HepG2 (cell line): ENCODE measurements at regions not wholly inside any gene's neighbourhood (a gene's known extent, or its start where the extent isn't known, plus 50 kb on each side); places are given as distances from the start of the nearest gene placed in this dataset.

Experiments
- ATAC-seq: fragments of 200-7000 bp; cut with Tn5 transposase; 3 replicates; pipeline ENCODE4 v1.9.1; 2020; ENCODE audit warnings: mild to moderate bottlenecking, moderate library complexity
- BruUV-seq: library from RNA; stranded (reverse); fragments of 400-500 nt; replicated peaks from 2 replicates; lab custom pipeline; 2021; lab: Mats Ljungman, UMichigan
- CTCF ChIA-PET: fragments of 300-600 bp; formaldehyde crosslinking; extraction: SDS; loops from one replicate; lab custom pipeline; 2021; ENCODE audit warnings: low total read pairs, inconsistent platforms, low intra/inter-chr PET ratio; lab: Yijun Ruan, JAX
- POLR2A ChIA-PET: fragments of 350-600 bp; sonication (Branson Sonifier 250); formaldehyde crosslinking; loops from one replicate; lab custom pipeline; 2020; ENCODE audit warnings: antibody characterized with exemption, inconsistent platforms; lab: Yijun Ruan, JAX
- DNase-seq: peaks from one replicate; pipeline ENCODE4 v3.0.0-alpha.2; 2015; ENCODE audit warnings: low spot score
- FAIRE-seq: peaks from 3 replicates; lab custom pipeline; 2011; peaks lifted over from hg19 to GRCh38; lab: Jason Lieb, UNC
- H2AFZ ChIP-seq: one replicate; pipeline ENCODE4 v1.6.1; 2011; ENCODE audit warnings: low read length, inconsistent platforms
- H3K27ac ChIP-seq: fragments of 300-600 bp; 3 replicates; pipeline ENCODE4 v1.8.0; 2011; ENCODE audit warnings: mixed run types, mild to moderate bottlenecking, mixed read lengths, low read length, inconsistent platforms; ENCODE audit not compliant: insufficient read depth; ENCODE audit errors: extremely low read length
- H3K27me3 ChIP-seq, 2 experiments: fragments of 200-600 bp in 1 of 2; 2 replicates in 1 of 2; 3 replicates in 1 of 2; pipeline versions ENCODE4 v1.6.0 to v1.8.0; 2011; ENCODE audit warnings: low read length in 2 of 2, mild to moderate bottlenecking in 2 of 2, moderate library complexity in 2 of 2, inconsistent platforms in 1 of 2; ENCODE audit not compliant: insufficient read depth in 2 of 2, control insufficient read depth in 1 of 2
- H3K36me3 ChIP-seq, 2 experiments: fragments of 200-600 bp in 1 of 2; replicated peaks in 1 of 2; 2 replicates in 1 of 2; 3 replicates in 1 of 2; pipeline versions ENCODE4 v1.5.1 to v1.8.0; 2011; ENCODE audit warnings: low read length in 2 of 2, inconsistent platforms in 1 of 2; ENCODE audit not compliant: insufficient read depth in 2 of 2, control insufficient read depth in 1 of 2
- H3K4me1 ChIP-seq: 2 replicates; pipeline ENCODE4 v1.5.1; 2012; ENCODE audit warnings: low read length, inconsistent platforms; ENCODE audit not compliant: insufficient read depth
- H3K4me2 ChIP-seq: 2 replicates; pipeline ENCODE4 v1.6.0; 2011; ENCODE audit warnings: low read depth, low read length, inconsistent platforms
- H3K4me3 ChIP-seq, 3 experiments: fragments of 200-600 bp in 1 of 3; sonication (generic), shearing (Covaris generic) in 1 of 3; replicated peaks in 1 of 3; 2 replicates each; pipeline ENCODE4 v1.5.1; 2011 to 2016; ENCODE audit warnings: low read length in 3 of 3, inconsistent platforms in 2 of 3, low read depth in 2 of 3, mild to moderate bottlenecking in 2 of 3, control low read depth in 1 of 3, mixed read lengths in 1 of 3; ENCODE audit not compliant: insufficient read depth in 1 of 3
- H3K79me2 ChIP-seq: one replicate; pipeline ENCODE4 v1.6.1; 2011; ENCODE audit warnings: low read length, inconsistent platforms; ENCODE audit not compliant: insufficient read depth
- H3K9ac ChIP-seq: 2 replicates; pipeline ENCODE4 v1.6.0; 2011; ENCODE audit warnings: mild to moderate bottlenecking, low read depth, low read length, inconsistent platforms; ENCODE audit not compliant: insufficient read depth
- H3K9me3 ChIP-seq: 2 replicates; pipeline ENCODE4 v1.5.1; 2012; ENCODE audit warnings: mild to moderate bottlenecking, low read length
- H4K20me1 ChIP-seq: 2 replicates; pipeline ENCODE4 v1.6.0; 2011; ENCODE audit warnings: inconsistent platforms, mild to moderate bottlenecking, low read length, moderate library complexity; ENCODE audit not compliant: insufficient read depth
- DRAP1 ChIP-seq: IDR thresholded peaks from 2 replicates; pipeline ENCODE4 v1.6.1; 2016; ENCODE audit warnings: missing genetic modification reagents, missing compliant biosample characterization
- FOXM1 ChIP-seq: sonication (generic); formaldehyde crosslinking; IDR thresholded peaks from 2 replicates; pipeline ENCODE4 v1.5.0; 2020; ENCODE audit warnings: missing genetic modification reagents
- PATZ1 ChIP-seq: sonication (generic); formaldehyde crosslinking; IDR thresholded peaks from 2 replicates; pipeline ENCODE4 v1.4.0; 2020; ENCODE audit warnings: missing genetic modification reagents
- RAD51 ChIP-seq: fragments of 450-650 bp; IDR thresholded peaks from 2 replicates; pipeline ENCODE4 v1.6.1; 2016; ENCODE audit warnings: borderline replicate concordance
- RELA ChIP-seq: sonication (generic); formaldehyde crosslinking; IDR thresholded peaks from 2 replicates; pipeline ENCODE4 v1.4.0; 2020; ENCODE audit warnings: missing genetic modification reagents
- ZNF282 ChIP-seq: fragments of 450-650 bp; IDR thresholded peaks from 2 replicates; pipeline ENCODE4 v1.6.1; 2018; ENCODE audit not compliant: partially characterized antibody
- ZNF331 ChIP-seq: sonication (generic); formaldehyde crosslinking; IDR thresholded peaks from 2 replicates; pipeline ENCODE4 v1.4.0; 2020; ENCODE audit warnings: missing genetic modification reagents
- ZNF616 ChIP-seq: sonication (generic); formaldehyde crosslinking; IDR thresholded peaks from 2 replicates; pipeline ENCODE4 v1.5.0; 2020; ENCODE audit warnings: low read depth, mild to moderate bottlenecking, missing genetic modification reagents
- ZNF670 ChIP-seq: sonication (generic); formaldehyde crosslinking; IDR thresholded peaks from 2 replicates; pipeline ENCODE4 v1.8.0; 2022; ENCODE audit warnings: mild to moderate bottlenecking, missing genetic modification reagents, borderline replicate concordance
- ZNF746 ChIP-seq: sonication (generic); formaldehyde crosslinking; IDR thresholded peaks from 2 replicates; pipeline ENCODE4 v1.8.0; 2022; ENCODE audit warnings: mild to moderate bottlenecking, missing genetic modification reagents
- WGBS: methylation state at CpG from one replicate; pipeline ENCODE4 v1.1.6; 2017; ENCODE audit warnings: low lambda C conversion rate; 5-methylcytosine and 5-hydroxymethylcytosine counted together
- in situ Hi-C: cut with HindIII; loops from 2 replicates; pipeline ENCODE4 v1.10.0; 2017; ENCODE audit warnings: low pct_unique_long_range_greater_than_20kb; ENCODE audit not compliant: extremely low pct_ligation_motif_present
- intact Hi-C: fragments of 100-400 bp; cut with micrococcal nuclease; formaldehyde crosslinking; loops from one replicate; pipeline ENCODE4 v1.10.0; 2022; ENCODE audit not compliant: unreplicated experiment

- FAIRE-seq (no peak), ATAC-seq (no peak), DNase-seq (no peak)
- TF ChIP-seq RELA (CRISPR knock-in tag) = no peak
- Histone ChIP-seq H3K27me3 (no peaks in the 10 kb centered on the region), H3K9me3 (peaks cover 5% of the 10 kb centered on the region; the same call in 1 of the 2 replicates), H3K4me2 (no peak overlapping the region), H3K4me1 (no peaks in the 10 kb centered on the region), H3K27ac (no peak overlapping the region), H2AFZ (no peak overlapping the region), H4K20me1 (no peaks in the 10 kb centered on the region), H3K9ac (no peak overlapping the region), H3K36me3 (no peaks in the 10 kb centered on the region), H3K79me2 (no peaks in the 10 kb centered on the region), H3K4me3 (no peak overlapping the region)
- ChIA-PET POLR2A (no interaction called here), CTCF (no interaction called here)
- intact Hi-C loops = no loop called here
- WGBS = 10% methylated on average over 3 of the region's 3 CpGs
- no TSS peak for BruUV-seq
- in situ Hi-C loops = no loop called here
Observed at GRCh38 chr3:36095238-36095637, 285.1 kb upstream of the STAC start.

- no peak for TF ChIP-seq ZNF331
- no peak for TF ChIP-seq ZNF282
- no peak for TF ChIP-seq FOXM1 (CRISPR knock-in tag)
- no peak for TF ChIP-seq DRAP1 (CRISPR knock-in tag)
- TF ChIP-seq ZNF670 = no peak
- TF ChIP-seq RAD51 = no peak
- TF ChIP-seq ZNF616 (CRISPR knock-in tag) = no peak
- TF ChIP-seq PATZ1 (CRISPR knock-in tag) = no peak
- TF ChIP-seq ZNF746 (CRISPR knock-in tag) = no peak
- TF ChIP-seq, all 625 proteins: peak for 0
- ChIA-PET POLR2A (no interaction called here), CTCF (no interaction called here)
- FAIRE-seq = no peak
- no peak overlapping the region for H3K27ac ChIP-seq
- H4K20me1 ChIP-seq = no peaks in the 10 kb centered on the region
- no peak overlapping the region for H3K4me2 ChIP-seq
- WGBS = 50% methylated on average over 2 of the region's 2 CpGs
- ATAC-seq = no peak
- H3K4me1 ChIP-seq = no peaks in the 10 kb centered on the region
- no peaks in the 10 kb centered on the region for H3K79me2 ChIP-seq
- no peak overlapping the region for H3K9ac ChIP-seq
- in situ Hi-C loops (no loop called here), intact Hi-C loops (no loop called here)
- H3K4me3 ChIP-seq = no peak overlapping the region
- H3K9me3 ChIP-seq = peaks cover 16% of the 10 kb centered on the region; the same call in 1 of the 2 replicates
- H3K27me3 ChIP-seq = no peaks in the 10 kb centered on the region
- no peak overlapping the region for H2AFZ ChIP-seq
- no peak for DNase-seq
- H3K36me3 ChIP-seq = no peaks in the 10 kb centered on the region
- no TSS peak for BruUV-seq
Observed at GRCh38 chr3:36097209-36097608, 283.1 kb upstream of the STAC start.
